HG02973 (cell line): ENCODE measurements at regions not wholly inside any gene's neighbourhood (a gene's known extent, or its start where the extent isn't known, plus 50 kb on each side); places are given as distances from the start of the nearest gene placed in this dataset.

ENCODE experiments used
- ATAC-seq: cut with Tn5 transposase; IDR thresholded peaks from one replicate; pipeline ENCODE4 v1.9.1; 2021; ENCODE audit warnings: moderate library complexity; ENCODE audit not compliant: unreplicated experiment

DNA sequence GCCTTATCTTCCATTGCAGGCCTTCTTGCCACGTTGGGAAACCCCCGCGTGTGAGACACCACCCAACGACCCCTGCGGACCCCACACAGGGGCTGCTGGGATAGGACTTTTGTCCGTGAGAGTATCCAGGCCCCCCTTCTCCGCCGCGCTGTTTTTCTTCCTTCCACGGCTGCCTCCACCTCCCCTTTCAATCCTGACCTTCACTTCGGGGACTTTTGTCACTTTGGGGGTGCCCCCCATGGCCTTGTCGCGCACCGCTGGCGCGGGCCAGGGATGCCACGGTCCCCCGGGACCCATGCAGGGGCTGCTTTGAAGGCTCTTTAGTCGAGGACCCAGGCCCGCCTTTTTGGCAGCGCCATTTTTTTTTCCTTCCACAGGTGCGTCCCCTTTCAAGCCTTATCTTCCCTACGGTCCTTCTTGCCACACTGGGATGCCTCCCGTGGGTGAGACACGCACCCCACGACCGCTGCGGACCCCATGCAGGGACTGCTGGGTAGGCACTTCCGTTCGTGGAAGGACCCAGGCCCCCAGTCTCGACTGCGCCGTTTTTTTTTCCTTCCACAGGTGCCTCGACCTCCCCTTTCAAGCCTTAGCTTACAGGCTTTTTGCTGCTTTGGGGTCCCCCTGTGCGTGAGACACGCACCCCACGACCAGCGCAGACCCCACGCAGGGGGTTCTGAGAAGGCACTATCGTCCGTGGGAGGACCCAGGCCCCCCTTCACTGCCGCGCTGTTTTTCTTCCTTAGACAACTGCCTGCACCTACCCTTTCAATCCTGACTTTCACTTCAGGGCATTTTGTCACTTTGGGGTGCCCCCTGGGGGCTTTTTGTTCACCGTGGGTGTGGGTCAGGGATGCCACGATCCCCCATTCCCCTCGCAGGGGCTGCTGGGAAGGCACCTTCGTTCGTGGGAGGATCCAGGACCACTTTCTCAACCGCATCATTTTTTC, 267.4 kb downstream of the ALG10 start:
- ATAC-seq, result no peak

DNA sequence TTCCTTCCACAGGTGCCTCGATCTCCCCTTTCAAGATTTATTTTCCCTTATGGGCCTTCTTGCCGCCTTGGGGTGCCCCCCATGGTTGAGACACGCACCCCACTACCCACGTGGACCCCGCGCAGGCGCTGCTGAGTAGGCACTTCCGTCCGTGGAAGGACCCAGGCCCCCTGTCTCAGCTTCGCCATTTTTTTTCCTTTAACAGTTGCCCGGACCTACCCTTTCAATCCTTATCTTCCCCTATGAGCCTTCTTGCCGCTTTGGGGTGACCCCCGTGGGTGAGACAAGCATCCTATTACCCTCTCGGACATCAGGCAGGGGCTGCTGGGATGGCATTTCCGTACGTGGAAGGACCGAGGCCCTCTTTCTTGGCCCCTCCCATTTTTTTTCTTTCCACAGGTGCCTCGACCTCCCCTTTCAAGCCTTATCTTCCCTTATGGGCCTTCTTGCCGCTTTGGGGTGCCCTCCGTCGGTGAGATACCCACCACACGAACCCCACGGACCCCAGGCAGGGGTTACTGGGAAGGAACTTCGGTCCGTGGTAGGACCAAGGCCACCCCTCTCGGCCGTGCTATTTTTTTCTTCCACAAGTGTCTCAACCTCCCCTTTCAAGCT, 268.2 kb downstream of the ALG10 start:
- no peak for ATAC-seq

DNA sequence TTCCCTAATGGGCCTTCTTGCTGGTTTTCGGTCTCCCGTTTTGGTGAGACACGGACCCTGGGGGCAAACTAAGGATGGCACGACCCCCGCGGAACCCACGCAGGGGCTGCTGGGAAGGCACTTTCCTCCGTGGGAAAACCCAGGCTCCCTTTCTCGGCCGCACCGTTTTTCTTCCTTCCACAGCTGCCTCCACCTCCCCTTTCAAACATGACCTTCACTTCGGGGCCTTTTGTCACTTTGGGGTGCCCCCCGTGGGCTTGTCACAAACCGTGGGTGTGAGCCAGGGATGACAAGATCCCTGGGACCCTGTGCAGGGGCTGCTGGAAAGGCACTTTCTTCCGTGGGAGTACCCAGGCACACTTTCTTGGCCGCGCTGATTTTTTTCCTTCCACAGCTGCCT, 268.7 kb downstream of the ALG10 start:
- no peak for ATAC-seq

DNA sequence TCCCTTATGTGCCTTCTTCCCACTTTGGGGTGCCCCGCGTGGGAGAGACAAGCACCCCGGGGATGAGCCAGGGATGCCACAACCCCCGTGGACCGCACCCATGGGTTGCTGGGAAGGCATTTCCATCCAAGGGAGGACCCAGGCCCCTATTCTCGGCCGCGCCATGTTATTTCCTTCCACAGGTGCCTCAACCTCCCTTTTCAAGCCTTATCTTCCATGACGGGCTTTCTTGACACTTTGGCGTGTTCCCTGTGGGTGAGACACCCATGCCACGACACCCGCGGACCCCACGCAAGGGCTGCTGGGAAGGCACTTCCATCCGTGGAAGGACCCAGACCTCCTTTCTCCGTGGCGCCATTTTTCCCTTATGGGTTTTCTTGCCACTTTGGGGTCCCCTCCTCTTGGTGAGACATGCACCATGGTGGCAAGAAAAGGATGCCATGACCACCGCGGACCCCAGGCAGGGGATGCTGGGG, 269.2 kb downstream of the ALG10 start:
- ATAC-seq, result no peak

DNA sequence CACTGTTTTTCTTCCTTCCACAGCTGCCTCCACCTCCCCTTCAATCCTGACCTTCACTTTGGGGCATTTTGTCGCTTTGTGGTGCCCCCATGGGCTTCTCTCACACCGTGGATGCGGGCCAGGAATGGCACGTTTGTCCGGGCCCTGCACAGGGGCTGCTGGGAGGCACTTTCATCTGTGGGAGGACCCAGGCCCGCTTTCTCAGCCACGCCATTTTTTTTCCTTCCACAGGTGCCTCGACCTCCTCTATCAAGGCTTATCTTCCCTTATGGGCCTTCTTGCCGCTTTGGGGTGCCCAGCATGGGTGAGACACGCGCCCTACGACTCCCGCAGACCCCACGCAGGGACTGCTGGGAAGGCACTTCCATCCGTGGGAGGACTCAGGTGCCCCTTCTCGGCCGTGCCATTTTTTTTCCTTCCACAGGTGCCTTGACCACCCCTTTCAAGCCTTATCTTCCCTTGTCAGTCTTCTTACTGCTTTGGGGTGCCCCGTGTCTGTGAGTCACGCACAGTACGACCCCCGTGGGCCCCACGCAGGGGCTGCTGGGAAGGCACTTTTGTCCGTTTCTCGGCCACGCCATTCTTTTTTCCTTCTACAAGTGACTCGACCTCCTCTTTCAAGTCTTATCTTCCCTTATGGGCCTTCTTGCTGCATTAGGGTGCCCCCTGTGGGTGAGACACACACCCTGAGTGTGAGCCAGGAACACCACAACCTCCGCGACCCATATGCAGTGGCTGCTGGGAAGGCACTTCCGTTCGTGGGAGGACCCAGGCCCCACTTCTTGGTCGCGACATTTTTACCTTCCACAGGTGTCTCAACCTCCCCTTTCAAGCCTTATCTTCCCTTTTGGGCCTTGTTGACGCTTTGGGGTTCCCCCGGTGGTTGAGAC, 270.7 kb downstream of the ALG10 start:
- no peak for ATAC-seq

DNA sequence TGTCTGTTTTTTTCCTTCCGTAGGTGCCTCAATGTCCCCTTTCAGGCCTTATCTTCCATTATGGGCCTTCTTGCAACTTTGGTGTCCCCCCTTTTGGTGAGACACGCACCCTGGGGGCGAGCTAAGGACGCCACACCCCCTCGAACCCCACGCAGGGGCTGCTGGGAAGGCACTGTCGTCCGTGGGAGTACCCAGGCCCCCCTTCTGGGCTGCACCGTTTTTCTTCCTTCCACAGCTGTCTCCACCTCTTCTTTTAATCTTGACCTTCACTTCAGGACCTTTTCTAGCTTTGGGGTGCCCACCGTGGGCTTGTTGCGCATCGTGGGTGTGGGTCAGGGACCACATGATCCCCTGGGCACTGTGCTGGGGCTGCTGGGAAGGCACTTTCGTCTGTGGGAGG, 271.8 kb downstream of the ALG10 start:
- no peak for ATAC-seq

DNA sequence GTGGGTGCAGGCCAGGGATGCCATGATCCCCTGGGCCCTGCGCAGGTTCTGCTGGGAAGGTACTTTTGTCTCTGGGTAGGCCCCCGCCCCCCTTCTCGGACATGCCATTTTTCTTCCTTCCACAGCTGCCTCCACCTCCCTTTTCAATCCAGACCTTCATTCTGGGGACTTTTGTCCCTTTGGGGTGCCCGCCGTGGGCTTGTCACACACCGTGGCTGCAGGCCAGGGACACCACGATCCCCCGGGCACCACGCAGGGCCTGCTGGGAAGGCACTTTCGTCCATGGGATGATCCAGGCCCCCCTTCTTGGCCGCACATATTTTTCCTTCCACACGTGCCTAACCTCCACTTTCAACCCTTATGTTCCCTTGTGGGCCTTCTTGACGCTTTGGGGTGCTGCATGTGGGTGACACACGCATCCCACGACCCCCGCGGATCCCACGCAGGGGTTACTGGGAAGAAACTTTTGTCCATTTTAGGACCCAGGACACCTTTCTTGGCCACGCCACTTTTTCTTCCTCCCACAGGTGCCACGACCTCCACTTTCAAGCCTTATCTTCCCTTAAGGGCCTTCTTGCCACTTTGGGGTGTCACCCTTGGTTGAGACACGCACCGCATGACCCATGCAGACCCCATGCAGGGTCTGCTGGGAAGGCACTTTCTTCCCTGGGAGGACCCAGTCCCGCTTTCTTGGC, 272.5 kb downstream of the ALG10 start:
- no peak for ATAC-seq

DNA sequence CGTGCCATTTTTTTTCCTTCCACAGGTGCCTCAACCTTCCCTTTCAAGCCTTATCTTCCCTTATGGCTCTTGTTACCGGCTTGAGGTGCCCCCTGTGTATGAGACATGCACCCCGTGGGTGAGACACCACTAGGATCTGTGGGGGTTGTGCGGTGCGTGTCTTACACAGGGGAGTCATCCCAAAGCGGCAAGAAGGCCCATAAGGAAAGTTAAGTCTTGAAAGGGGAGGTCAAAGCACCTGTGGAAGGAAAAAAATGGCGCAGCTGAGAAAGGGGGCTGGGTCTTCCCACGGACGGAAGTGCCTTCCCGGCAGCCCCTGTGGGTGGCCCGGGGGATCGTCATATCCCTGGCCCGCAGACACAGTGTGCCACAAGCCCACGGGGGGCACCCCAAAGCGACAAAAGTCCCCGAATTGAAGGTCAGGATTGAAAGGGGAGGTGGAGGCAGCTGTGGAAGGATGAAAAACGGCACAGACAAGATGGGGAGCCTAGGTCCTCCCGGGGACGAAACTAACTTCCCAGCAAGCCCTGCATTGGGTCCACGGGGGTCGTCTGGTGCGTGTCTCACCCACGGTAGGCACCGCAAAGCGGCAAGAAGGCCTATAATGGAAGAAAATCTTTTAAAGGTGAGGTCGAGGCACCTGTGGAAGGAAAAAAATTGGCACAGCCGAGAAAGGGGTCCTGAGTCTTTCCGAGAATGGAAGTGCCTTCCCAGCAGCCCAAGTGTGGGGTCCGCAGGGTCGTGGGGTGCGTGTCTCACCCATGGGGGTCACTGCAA, 273.3 kb downstream of the ALG10 start:
- ATAC-seq, result no peak

DNA sequence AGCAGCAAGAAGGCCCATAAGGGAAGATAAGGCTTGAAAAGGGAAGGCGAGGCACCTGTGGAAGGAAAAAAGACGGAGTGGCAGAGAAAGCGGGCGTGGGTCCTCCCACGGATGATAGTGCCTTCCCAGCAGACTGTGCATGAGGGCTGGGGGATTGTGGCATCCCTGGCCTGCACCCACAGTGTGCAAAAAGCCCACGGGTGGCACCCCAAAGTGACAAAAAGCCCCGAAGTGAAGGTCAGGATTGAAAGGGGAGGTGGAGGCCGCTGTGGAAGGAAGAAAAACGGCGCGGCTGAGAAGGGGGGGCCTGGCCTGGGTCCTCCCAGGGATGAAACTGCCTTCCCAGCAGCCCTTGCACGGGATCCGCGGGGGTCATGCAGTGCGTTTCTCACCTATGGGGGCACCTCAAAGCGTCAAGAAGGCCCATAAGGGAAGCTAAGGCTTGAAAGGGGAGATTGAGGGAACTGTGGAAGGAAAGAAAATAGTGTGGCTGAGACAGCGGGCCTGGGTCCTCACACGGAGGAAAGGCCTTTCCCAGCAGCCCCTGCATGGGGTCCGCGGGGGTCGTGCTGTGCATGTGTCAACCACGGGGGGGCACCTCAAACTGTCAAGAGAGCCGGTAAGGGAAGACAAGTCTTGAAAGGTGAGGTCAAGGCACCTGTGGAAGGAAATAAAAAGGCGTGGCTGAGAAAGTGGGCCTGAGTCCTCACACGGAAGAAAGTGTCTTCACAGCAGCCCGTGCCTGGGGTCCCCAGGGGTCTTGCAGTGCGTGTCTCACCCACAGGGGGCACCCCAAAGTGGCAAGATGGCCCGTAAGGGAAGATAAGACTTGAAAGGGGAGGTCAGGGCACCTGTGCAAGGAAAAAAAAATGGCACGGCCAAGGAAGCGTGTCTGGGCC, 274.1 kb downstream of the ALG10 start:
- ATAC-seq, result no peak

DNA sequence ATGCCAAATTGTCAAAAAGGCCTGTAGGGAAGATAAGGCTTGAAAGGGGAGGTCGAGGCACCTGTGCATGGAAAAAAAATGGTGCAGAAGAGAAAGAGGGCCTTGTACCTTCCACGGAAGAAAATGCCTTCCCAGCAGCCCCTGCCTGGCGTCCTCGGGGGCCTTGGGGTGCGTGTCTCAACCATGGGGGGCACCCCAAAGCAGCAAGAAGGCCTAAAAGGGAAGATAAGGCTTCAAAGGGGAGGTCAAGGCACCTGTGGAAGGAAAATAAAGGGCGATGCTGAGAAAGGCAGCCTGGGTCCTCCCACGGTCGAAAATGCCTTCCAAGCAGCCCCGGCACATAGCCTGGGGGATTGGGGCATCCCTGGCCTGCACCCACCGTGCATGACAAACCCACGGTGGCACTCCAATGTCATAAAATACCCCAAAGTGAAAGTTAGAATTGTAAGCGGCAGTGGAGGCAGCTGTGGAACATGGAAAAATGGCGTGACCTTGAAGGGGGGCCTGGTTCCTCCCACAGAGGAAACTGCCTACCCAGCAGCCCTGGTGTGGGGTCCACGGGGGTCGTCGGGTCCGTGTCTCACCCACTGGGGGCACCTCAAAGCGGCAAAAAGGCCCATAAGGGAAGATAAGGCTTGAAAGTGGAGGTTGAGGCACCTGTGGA, 275.0 kb downstream of the ALG10 start:
- ATAC-seq, result no peak

DNA sequence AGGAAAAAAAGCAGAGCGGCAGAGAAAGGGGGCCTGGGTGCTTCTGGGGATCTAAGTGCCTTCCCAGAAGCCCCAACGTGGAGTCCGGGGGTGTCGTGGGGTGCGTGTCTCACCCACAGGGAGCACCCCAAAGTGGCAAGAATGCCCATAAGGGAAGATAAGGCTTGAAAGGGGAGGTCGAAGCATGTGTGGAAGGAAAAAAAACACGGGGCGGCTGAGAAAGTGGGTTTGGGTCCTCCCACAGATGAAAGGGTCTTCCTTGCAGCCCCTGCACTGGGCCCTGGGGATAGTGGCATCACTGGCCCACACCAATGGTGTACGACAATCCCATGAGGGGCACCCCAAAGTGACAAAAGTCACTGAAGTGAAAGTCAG, 275.5 kb downstream of the ALG10 start:
- ATAC-seq, result no peak

DNA sequence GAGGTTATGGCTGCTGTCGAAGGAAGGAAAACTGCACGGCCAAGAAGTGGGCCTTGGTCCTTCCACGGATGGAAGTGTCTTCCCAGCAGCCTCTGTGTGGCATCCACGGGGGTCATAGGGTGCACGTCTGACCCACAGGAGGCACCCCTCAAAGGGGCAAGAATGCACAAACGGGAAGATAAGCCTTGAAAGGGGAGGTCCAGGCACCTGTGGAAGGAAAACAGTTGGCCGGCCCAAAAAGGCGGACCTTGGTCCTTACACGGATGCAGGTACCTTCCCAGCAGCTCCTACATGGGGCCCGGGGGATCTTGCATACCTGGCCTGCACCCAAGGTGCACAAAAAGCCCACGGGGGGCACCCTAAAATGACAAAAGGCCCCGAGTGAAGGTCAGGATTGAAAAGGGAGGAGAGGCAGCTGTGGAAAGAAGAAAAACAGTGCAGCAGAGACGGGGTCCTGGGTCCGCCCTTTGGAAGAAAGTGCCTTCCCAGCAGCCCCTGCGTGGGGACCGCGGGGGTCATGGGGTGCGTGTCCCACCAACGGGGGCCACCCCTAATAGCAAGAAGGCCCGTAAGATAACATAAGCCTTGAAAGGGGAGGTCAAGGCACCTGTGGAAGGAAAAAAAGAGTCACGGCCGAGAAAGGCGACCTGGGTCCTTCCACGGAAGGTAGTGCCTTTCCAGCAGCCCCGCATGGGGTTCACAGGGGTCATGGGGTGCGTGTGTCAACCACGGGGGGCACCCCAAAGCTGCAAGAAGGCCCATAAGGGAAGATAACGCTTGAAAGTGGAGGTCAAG, 276.1 kb downstream of the ALG10 start:
- ATAC-seq, result no peak

DNA sequence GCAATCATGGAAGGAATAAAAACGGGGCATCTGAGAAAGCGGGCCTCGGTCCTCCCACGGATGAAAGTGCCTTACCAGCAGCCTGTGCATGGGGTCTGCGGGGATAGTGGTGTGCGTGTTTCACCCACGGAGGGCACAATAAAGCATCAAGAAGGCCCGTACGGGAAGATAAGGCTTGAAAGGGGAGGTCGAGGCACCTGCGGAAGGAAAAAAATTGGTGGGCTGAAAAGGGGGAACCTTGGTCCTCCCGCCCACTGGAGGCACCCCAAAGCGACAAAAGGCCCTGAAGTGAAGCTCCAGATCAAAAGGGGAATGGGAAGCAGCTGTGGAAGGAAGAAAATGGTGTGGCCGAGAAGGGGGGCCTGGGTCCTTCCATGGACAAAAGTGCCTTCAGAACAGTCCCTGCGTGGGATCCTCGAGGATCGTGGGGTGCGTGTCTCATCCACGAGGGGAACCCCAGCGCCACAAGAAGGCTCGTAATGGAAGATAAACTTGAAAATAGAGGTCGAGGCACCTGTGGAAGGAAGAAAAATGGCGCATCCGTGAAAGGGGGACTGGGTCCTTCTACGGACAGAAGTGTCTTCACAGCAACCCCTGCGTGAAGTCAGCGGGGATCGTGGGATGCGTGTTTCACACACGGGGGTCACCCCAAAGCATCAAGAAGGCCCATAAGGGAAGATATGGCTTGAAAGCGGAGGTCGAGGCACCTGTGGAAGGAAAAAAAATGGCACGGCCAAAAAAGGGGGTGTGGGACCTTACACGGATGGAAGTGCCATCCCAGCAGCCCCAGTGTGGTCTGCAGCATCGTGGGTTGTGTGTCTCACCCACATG, 276.9 kb downstream of the ALG10 start:
- ATAC-seq, result no peak

DNA sequence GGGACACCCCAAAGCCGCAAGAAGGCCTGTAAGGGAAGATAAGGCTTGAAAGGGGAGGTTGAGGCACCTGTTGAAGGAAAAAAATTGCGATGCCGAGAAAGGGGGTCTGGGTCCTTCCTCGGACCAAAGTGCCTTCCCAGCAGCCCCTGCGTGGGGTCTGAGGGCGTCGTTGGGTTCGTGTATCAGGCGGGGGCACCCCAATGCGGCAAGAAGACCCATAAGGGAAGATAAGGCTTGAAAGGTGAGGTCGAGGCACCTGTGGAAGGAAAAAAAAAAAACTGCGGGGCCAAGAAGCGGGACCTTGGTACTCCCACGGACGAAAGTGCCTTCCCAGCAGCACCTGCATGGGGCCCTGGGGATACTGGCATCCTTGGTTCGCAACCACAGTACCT, 277.5 kb downstream of the ALG10 start:
- no peak for ATAC-seq

DNA sequence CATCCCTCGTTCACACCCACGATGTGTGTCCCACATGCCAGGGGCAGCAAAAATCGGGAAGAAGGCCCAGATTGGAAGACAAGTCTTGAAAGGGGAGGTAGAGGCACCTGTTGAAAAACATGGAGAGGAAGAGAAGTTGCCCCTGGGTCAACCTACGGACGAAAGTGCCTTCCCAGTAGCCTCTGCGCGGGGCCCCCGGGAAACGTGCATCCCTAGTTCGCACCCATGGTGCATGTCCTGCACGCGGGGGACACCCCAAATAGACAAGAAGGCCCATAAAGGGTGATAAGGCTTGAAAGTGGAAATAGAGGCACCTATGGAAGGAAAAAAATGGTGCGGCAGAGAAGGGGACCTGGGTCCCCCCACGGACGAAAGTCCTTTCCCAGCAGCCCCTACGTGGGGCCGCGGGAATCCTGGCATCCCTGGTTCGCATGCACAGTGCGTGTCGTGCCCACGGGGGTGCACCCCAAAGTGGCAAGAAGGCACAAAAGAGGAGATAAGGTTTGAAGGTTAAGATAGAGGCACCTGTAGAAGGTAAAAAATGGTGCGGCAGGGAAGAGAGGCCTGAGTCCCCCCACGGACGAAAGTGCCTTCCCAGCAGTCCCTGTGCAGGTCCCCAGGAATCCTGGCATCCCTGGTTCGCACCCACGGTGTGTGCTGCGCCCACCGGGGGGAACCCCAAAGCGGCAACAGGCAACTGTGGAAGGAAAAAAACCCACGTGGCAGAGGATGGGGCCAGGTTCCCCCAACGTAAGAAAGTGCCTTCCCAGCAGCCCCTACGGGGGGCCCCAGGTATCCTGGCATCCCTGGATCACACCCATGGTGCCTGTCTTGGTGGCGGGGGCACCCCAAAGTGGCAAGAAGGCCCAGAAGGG, 278.3 kb downstream of the ALG10 start:
- no peak for ATAC-seq
